Osteoblast (primary cell): ENCODE measurements at regions not wholly inside any gene's neighbourhood (a gene's known extent, or its start where the extent isn't known, plus 50 kb on each side); places are given as distances from the start of the nearest gene placed in this dataset.

Source experiments
- DNase-seq: peaks from one replicate; pipeline ENCODE4 v3.0.0; 2011; ENCODE audit warnings: low spot score, mixed read lengths; ENCODE audit not compliant: insufficient read length; ENCODE audit errors: missing footprints
- H2AFZ ChIP-seq: 2 replicates; pipeline ENCODE4 v1.6.0; 2011; ENCODE audit warnings: mild to moderate bottlenecking, low read length
- H3K27ac ChIP-seq: 2 replicates; pipeline ENCODE4 v1.5.1; 2011; ENCODE audit warnings: mild to moderate bottlenecking, low read depth, low read length, moderate library complexity
- H3K27me3 ChIP-seq: 2 replicates; pipeline ENCODE4 v1.6.0; 2012; ENCODE audit warnings: mild to moderate bottlenecking, control low read depth, inconsistent platforms, low read length, moderate library complexity; ENCODE audit not compliant: insufficient read depth
- H3K36me3 ChIP-seq: 2 replicates; pipeline ENCODE4 v1.5.1; 2011; ENCODE audit warnings: mild to moderate bottlenecking, low read length, control low read depth, moderate library complexity; ENCODE audit not compliant: insufficient read depth
- H3K4me1 ChIP-seq: 2 replicates; pipeline ENCODE4 v1.5.1; 2011; ENCODE audit warnings: mild to moderate bottlenecking, low read length, control low read depth, moderate library complexity; ENCODE audit not compliant: insufficient read depth
- H3K4me2 ChIP-seq: 2 replicates; pipeline ENCODE4 v1.6.0; 2011; ENCODE audit warnings: mild to moderate bottlenecking, low read length; ENCODE audit not compliant: insufficient read depth
- H3K4me3 ChIP-seq: fragments of 200-600 bp; sonication (generic); 3 replicates; pipeline ENCODE4 v1.5.1; 2012; ENCODE audit warnings: mild to moderate bottlenecking, low read length, inconsistent platforms; ENCODE audit not compliant: insufficient read depth
- H3K79me2 ChIP-seq: 2 replicates; pipeline ENCODE4 v1.6.0; 2012; ENCODE audit warnings: mild to moderate bottlenecking, low read length, control low read depth, inconsistent platforms; ENCODE audit not compliant: insufficient read depth
- H3K9me3 ChIP-seq: 2 replicates; pipeline ENCODE4 v1.5.1; 2011; ENCODE audit warnings: low read depth, low read length, control low read depth
- H4K20me1 ChIP-seq: 2 replicates; pipeline ENCODE4 v1.6.0; 2012; ENCODE audit warnings: mild to moderate bottlenecking, low read length, control low read depth; ENCODE audit not compliant: insufficient read depth
- CTCF ChIP-seq: IDR thresholded peaks from 2 replicates; pipeline ENCODE4 v1.5.1; 2011; ENCODE audit warnings: mild to moderate bottlenecking, low read depth, low read length, moderate library complexity; ENCODE audit errors: extremely low read depth

GRCh38 chrX:148156986-148157385 lies 175.8 kb downstream of the FMR1NB start:
- H3K4me2 ChIP-seq: no peak overlapping the region
- H2AFZ ChIP-seq: no peak overlapping the region
- H3K4me1 ChIP-seq: no peaks in the 10 kb centered on the region
- H3K9me3 ChIP-seq: peaks cover 3% of the 10 kb centered on the region
- H3K4me3 ChIP-seq: no peak overlapping the region
- no peak overlapping the region for H3K27ac ChIP-seq
- no peaks in the 10 kb centered on the region for H4K20me1 ChIP-seq
- no peak for DNase-seq
- TF ChIP-seq CTCF: no peak
- no peaks in the 10 kb centered on the region for H3K27me3 ChIP-seq
- no peaks in the 10 kb centered on the region for H3K79me2 ChIP-seq
- no peaks in the 10 kb centered on the region for H3K36me3 ChIP-seq

- no peak for DNase-seq
- Histone ChIP-seq H3K9me3 (peaks cover 3% of the 10 kb centered on the region), H3K4me1 (no peaks in the 10 kb centered on the region), H3K79me2 (no peaks in the 10 kb centered on the region), H3K4me2 (no peak overlapping the region), H3K27me3 (no peaks in the 10 kb centered on the region), H4K20me1 (no peaks in the 10 kb centered on the region), H2AFZ (no peak overlapping the region), H3K4me3 (no peak overlapping the region), H3K36me3 (no peaks in the 10 kb centered on the region), H3K27ac (no peak overlapping the region)
- no peak for TF ChIP-seq CTCF
These were observed 178.7 kb downstream of the FMR1NB start for GRCh38 chrX:148159796-148160195.

- TF ChIP-seq CTCF: no peak
- Histone ChIP-seq H2AFZ (no peak overlapping the region), H3K27me3 (no peaks in the 10 kb centered on the region), H3K79me2 (no peaks in the 10 kb centered on the region), H3K9me3 (peaks cover 3% of the 10 kb centered on the region), H3K4me1 (no peaks in the 10 kb centered on the region), H4K20me1 (no peaks in the 10 kb centered on the region), H3K4me2 (no peak overlapping the region), H3K36me3 (no peaks in the 10 kb centered on the region), H3K27ac (no peak overlapping the region), H3K4me3 (no peak overlapping the region)
- DNase-seq: no peak
These were observed 180.6 kb downstream of the FMR1NB start for GRCh38 chrX:148161701-148162100.

- DNase-seq: no peak
- no peak for TF ChIP-seq CTCF
- Histone ChIP-seq H2AFZ (no peak overlapping the region), H3K27me3 (no peaks in the 10 kb centered on the region), H3K9me3 (no peaks in the 10 kb centered on the region), H3K27ac (no peak overlapping the region), H3K4me1 (no peaks in the 10 kb centered on the region), H3K4me3 (no peak overlapping the region), H3K36me3 (no peaks in the 10 kb centered on the region), H3K4me2 (no peak overlapping the region), H3K79me2 (no peaks in the 10 kb centered on the region), H4K20me1 (no peaks in the 10 kb centered on the region)
These were observed 204.5 kb downstream of the FMR1NB start for GRCh38 chrX:148185631-148186030.
